ENCODE measurements at regions not wholly inside any gene's neighbourhood (a gene's known extent, or its start where the extent isn't known, plus 50 kb on each side); places are given as distances from the start of the nearest gene placed in this dataset.

- TF ChIP-seq CTCF (conservative IDR thresholded peaks at IDR 0.05; ENCODE audit: low read depth in 2 of 2) (no peak), REST (IDR thresholded peaks at IDR 0.05; ENCODE audit: unreplicated experiment) (no peak), EZH2 (IDR thresholded peaks at IDR 0.05; ENCODE audit: low read depth, unreplicated experiment) (no peak), CREB1 (CRISPR knock-in tag; IDR thresholded peaks at IDR 0.05; ENCODE audit: low read depth) (no peak), NANOG (IDR thresholded peaks at IDR 0.05; ENCODE audit: borderline replicate concordance) (no peak), JUNB (IDR thresholded peaks at IDR 0.05; ENCODE audit: unreplicated experiment) (no peak), EZH2phosphoT487 (IDR thresholded peaks at IDR 0.05; ENCODE audit: unreplicated experiment) (no peak), STAT1 (IDR thresholded peaks at IDR 0.05; ENCODE audit: unreplicated experiment) (no peak), ZNF114 (CRISPR knock-in tag; IDR thresholded peaks at IDR 0.05) (no peak), POLR2AphosphoS5 (IDR thresholded peaks at IDR 0.05; ENCODE audit: low read depth) (no peak), ETS1 (IDR thresholded peaks at IDR 0.05) (no peak), ZNF462 (CRISPR knock-in tag; IDR thresholded peaks at IDR 0.05) (no peak), ZNF331 (CRISPR knock-in tag; IDR thresholded peaks at IDR 0.05; ENCODE audit: low read depth) (no peak)
These were observed 150.3 kb upstream of the E2F8 start for GRCh38 chr11:19391026-19391425.
